ENCODE measurements at regions not wholly inside any gene's neighbourhood (a gene's known extent, or its start where the extent isn't known, plus 50 kb on each side); places are given as distances from the start of the nearest gene placed in this dataset.
A peak's percentile ranks its signal among the peaks of the same experiment; 100 is the strongest.

GRCh38 chr9:89975630-89976029, 370.8 kb downstream of the GADD45G start:
- H3K9me3 ChIP-seq (ENCODE audit: control insufficient read depth, insufficient read depth, low read length) = no peaks in the 10 kb centered on the region
- no peak overlapping the region for H3K4me3 ChIP-seq (ENCODE audit: low read depth, low read length)
- H3K27ac ChIP-seq (ENCODE audit: low read depth, low read length) = no peak overlapping the region
- H3K27me3 ChIP-seq (ENCODE audit: control insufficient read depth, insufficient read depth, low read length) = peaks cover 4% of the 10 kb centered on the region
- POLR2A ChIA-PET = no interaction called here
- CTCF ChIA-PET = no interaction called here
- TF ChIP-seq CTCF (IDR thresholded peaks at IDR 0.05; ENCODE audit: low read depth, low read length) = no peak
- DNase-seq (ENCODE audit: low read depth, low spot score) = no peak

DNA sequence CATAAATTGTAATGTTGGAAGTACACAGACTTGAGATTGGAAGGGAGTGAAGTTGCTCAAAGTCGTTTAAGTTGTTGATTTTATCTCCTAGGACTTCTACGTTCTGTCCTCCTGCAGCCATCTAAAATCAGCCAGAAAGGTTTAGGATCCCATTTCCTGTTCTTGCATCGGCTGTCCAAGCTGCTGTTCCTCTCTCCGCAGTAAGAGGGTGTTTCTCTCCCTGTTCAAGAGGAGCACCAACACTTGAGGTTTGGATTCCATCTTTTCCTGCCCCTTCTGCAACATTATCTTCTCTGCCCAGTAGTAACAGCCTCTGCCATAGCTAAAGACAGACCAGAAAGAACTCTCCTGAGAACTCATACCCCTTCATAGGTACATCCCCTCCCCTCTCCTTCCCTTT, 373.4 kb downstream of the GADD45G start:
- H3K27me3 ChIP-seq (ENCODE audit: control insufficient read depth, insufficient read depth, low read length) = peaks cover 4% of the 10 kb centered on the region
- ChIA-PET CTCF (interaction anchor here (1.0 kb wide), 1 partner anchor 26 kb away, joined by 3 read pairs; no protein-coding TSS in a partner anchor), POLR2A (no interaction called here)
- H3K4me3 ChIP-seq (ENCODE audit: low read depth, low read length) = no peak overlapping the region
- H3K27ac ChIP-seq (ENCODE audit: low read depth, low read length) = no peak overlapping the region
- DNase-seq (ENCODE audit: low read depth, low spot score) = no peak
- no peaks in the 10 kb centered on the region for H3K9me3 ChIP-seq (ENCODE audit: control insufficient read depth, insufficient read depth, low read length)
- TF ChIP-seq CTCF (IDR thresholded peaks at IDR 0.05; ENCODE audit: low read depth, low read length) = peak; percentile 50

DNA sequence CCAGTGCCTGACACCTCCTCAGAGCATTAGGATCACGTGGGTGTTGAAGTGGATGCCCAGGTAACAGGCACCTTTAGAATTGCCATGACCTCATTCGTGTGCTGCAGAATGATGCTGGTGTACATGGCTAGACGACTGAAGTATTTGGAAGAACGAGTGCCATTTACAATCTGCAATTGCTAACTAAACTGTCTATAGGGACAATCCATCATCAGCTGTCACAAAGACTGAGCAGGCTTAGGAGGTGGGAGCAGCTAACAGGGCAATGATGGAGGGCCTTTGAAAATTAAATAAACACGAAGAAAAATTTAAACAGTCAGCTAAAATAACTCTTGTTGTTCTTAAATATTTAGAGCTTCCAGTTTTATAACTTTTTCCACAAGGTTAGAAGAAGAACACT, 375.8 kb downstream of the GADD45G start:
- TF ChIP-seq CTCF (IDR thresholded peaks at IDR 0.05; ENCODE audit: low read depth, low read length) = no peak
- Histone ChIP-seq H3K9me3 (ENCODE audit: control insufficient read depth, insufficient read depth, low read length) (no peaks in the 10 kb centered on the region), H3K27ac (ENCODE audit: low read depth, low read length) (no peak overlapping the region), H3K27me3 (ENCODE audit: control insufficient read depth, insufficient read depth, low read length) (peaks cover 4% of the 10 kb centered on the region), H3K4me3 (ENCODE audit: low read depth, low read length) (no peak overlapping the region)
- DNase-seq (ENCODE audit: low read depth, low spot score) = no peak
- POLR2A ChIA-PET = no interaction called here
- CTCF ChIA-PET = no interaction called here

GRCh38 chr9:89982016-89982415, 377.2 kb downstream of the GADD45G start:
- Histone ChIP-seq H3K9me3 (ENCODE audit: control insufficient read depth, insufficient read depth, low read length) (no peaks in the 10 kb centered on the region), H3K27ac (ENCODE audit: low read depth, low read length) (no peak overlapping the region), H3K4me3 (ENCODE audit: low read depth, low read length) (no peak overlapping the region), H3K27me3 (ENCODE audit: control insufficient read depth, insufficient read depth, low read length) (peaks cover 4% of the 10 kb centered on the region)
- no peak for TF ChIP-seq CTCF (IDR thresholded peaks at IDR 0.05; ENCODE audit: low read depth, low read length)
- CTCF ChIA-PET = interaction anchor here (0.5 kb wide), 1 partner anchor 598 kb away, joined by 5 read pairs; no protein-coding TSS in a partner anchor
- no peak for DNase-seq (ENCODE audit: low read depth, low spot score)
- POLR2A ChIA-PET = no interaction called here

DNA sequence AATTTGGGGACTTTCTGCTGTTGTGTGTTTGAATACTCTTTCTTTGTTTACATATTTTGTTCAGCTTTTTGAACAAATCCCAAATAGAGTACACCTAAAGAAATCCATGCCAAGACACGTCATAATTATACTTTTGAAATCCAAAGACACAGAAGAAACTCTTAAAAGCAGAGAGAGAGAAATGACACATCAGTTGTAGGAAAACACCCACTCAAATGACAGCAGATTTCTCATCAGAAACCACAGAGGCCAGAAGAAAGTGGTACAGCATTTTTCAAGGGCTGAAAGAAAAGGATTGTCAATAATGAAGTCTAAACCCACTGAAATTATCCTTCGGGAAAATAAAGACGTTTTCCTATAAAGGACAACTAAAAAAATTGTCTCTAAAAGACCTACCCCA, 378.6 kb downstream of the GADD45G start:
- POLR2A ChIA-PET = no interaction called here
- CTCF ChIA-PET = no interaction called here

More for the DNA sequence above, 378.6 kb downstream of the GADD45G start:
- no peak for DNase-seq (ENCODE audit: low read depth, low spot score)
- no peak overlapping the region for H3K27ac ChIP-seq (ENCODE audit: low read depth, low read length)
- no peak overlapping the region for H3K4me3 ChIP-seq (ENCODE audit: low read depth, low read length)
- no peak for TF ChIP-seq CTCF (IDR thresholded peaks at IDR 0.05; ENCODE audit: low read depth, low read length)
- H3K9me3 ChIP-seq (ENCODE audit: control insufficient read depth, insufficient read depth, low read length) = no peaks in the 10 kb centered on the region
- peaks cover 4% of the 10 kb centered on the region for H3K27me3 ChIP-seq (ENCODE audit: control insufficient read depth, insufficient read depth, low read length)

Data from AG04450 (cell line).